Karpas-422 (cell line): ENCODE measurements at regions not wholly inside any gene's neighbourhood (a gene's known extent, or its start where the extent isn't known, plus 50 kb on each side); places are given as distances from the start of the nearest gene placed in this dataset.

Experiments
- DNase-seq: peaks from one replicate; pipeline ENCODE4 v3.0.0-alpha.2; 2015
- H2AFZ ChIP-seq: fragments of 200-600 bp; sonication (generic); 2 replicates; pipeline ENCODE4 v1.6.1; 2014; ENCODE audit warnings: antibody characterized with exemption, low read length, mixed read lengths
- H3K27ac ChIP-seq: fragments of 200-600 bp; sonication (generic); 2 replicates; pipeline ENCODE4 v1.5.1; 2014; ENCODE audit warnings: mild to moderate bottlenecking, low read length, moderate library complexity
- H3K27me3 ChIP-seq: fragments of 200-600 bp; sonication (generic); 2 replicates; pipeline ENCODE4 v1.6.1; 2014; ENCODE audit warnings: low read length, mixed read lengths
- H3K36me3 ChIP-seq: fragments of 200-600 bp; sonication (generic); 2 replicates; pipeline ENCODE4 v1.6.1; 2014; ENCODE audit warnings: low read length, mixed read lengths; ENCODE audit not compliant: insufficient read depth
- H3K4me1 ChIP-seq: fragments of 200-600 bp; sonication (generic); 2 replicates; pipeline ENCODE4 v1.6.1; 2014; ENCODE audit warnings: mild to moderate bottlenecking, low read length, mixed read lengths
- H3K4me2 ChIP-seq: fragments of 200-600 bp; sonication (generic); 2 replicates; pipeline ENCODE4 v1.6.1; 2014; ENCODE audit warnings: low read length, low read depth, mild to moderate bottlenecking; ENCODE audit not compliant: poor library complexity, severe bottlenecking
- H3K4me3 ChIP-seq: fragments of 200-600 bp; sonication (generic); 2 replicates; pipeline ENCODE4 v1.5.1; 2014; ENCODE audit warnings: mild to moderate bottlenecking, antibody characterized with exemption, low read length, mixed read lengths
- H3K79me2 ChIP-seq: fragments of 200-600 bp; sonication (generic); 2 replicates; pipeline ENCODE4 v1.6.1; 2014; ENCODE audit warnings: mild to moderate bottlenecking, low read length, mixed read lengths
- H3K9ac ChIP-seq: fragments of 200-600 bp; sonication (generic); 2 replicates; pipeline ENCODE4 v1.6.0; 2014; ENCODE audit warnings: low read length
- H3K9me2 ChIP-seq: fragments of 200-600 bp; sonication (generic), shearing (Covaris generic); replicated peaks from 2 replicates; pipeline ENCODE4 v1.6.0; 2014; ENCODE audit warnings: mild to moderate bottlenecking, low read length, moderate library complexity; ENCODE audit not compliant: insufficient read depth
- H3K9me3 ChIP-seq: fragments of 300-700, 200-600 bp; sonication (generic); 2 replicates; pipeline ENCODE4 v1.6.1; 2014; ENCODE audit warnings: low read length, mixed read lengths
- H4K20me1 ChIP-seq: fragments of 200-600 bp; sonication (generic); 2 replicates; pipeline ENCODE4 v1.6.1; 2014; ENCODE audit warnings: mild to moderate bottlenecking, antibody characterized with exemption, low read length, low read depth; ENCODE audit not compliant: insufficient read depth

GRCh38 chr13:106734198-106734597 lies 166.3 kb upstream of the ARGLU1 start:
- Histone ChIP-seq H3K9me3 (peaks cover 12% of the 10 kb centered on the region; the same call in 1 of the 2 replicates), H3K27me3 (no peaks in the 10 kb centered on the region), H3K27ac (no peak overlapping the region), H3K79me2 (no peaks in the 10 kb centered on the region), H2AFZ (no peak overlapping the region), H4K20me1 (no peaks in the 10 kb centered on the region), H3K4me1 (no peaks in the 10 kb centered on the region), H3K9me2 (no peaks in the 10 kb centered on the region), H3K4me3 (no peak overlapping the region), H3K9ac (no peak overlapping the region), H3K36me3 (no peaks in the 10 kb centered on the region), H3K4me2 (no peak overlapping the region)
- DNase-seq = no peak

GRCh38 chr13:106723036-106723435 lies 155.1 kb upstream of the ARGLU1 start:
- no peaks in the 10 kb centered on the region for H3K36me3 ChIP-seq
- no peak overlapping the region for H3K4me2 ChIP-seq
- H3K79me2 ChIP-seq = no peaks in the 10 kb centered on the region
- H3K4me1 ChIP-seq = no peaks in the 10 kb centered on the region
- H3K9me2 ChIP-seq = no peaks in the 10 kb centered on the region
- H3K27me3 ChIP-seq = no peaks in the 10 kb centered on the region
- no peaks in the 10 kb centered on the region for H4K20me1 ChIP-seq
- H3K9ac ChIP-seq = no peak overlapping the region
- DNase-seq = no peak
- no peak overlapping the region for H2AFZ ChIP-seq
- H3K27ac ChIP-seq = no peak overlapping the region
- 0 out of 2 replicates have a peak, but pooled peaks cover 3% of the 10 kb centered on the region for H3K9me3 ChIP-seq
- H3K4me3 ChIP-seq = no peak overlapping the region

GRCh38 chr13:106722620-106723019 lies 154.7 kb upstream of the ARGLU1 start:
- Histone ChIP-seq H3K9me2 (no peaks in the 10 kb centered on the region), H3K9me3 (0 out of 2 replicates have a peak, but pooled peaks cover 6% of the 10 kb centered on the region), H3K4me3 (no peak overlapping the region), H3K9ac (no peak overlapping the region), H3K4me2 (no peak overlapping the region), H4K20me1 (no peaks in the 10 kb centered on the region), H3K79me2 (no peaks in the 10 kb centered on the region), H2AFZ (no peak overlapping the region), H3K36me3 (no peaks in the 10 kb centered on the region), H3K27ac (no peak overlapping the region), H3K27me3 (no peaks in the 10 kb centered on the region), H3K4me1 (no peaks in the 10 kb centered on the region)
- DNase-seq = no peak

DNA sequence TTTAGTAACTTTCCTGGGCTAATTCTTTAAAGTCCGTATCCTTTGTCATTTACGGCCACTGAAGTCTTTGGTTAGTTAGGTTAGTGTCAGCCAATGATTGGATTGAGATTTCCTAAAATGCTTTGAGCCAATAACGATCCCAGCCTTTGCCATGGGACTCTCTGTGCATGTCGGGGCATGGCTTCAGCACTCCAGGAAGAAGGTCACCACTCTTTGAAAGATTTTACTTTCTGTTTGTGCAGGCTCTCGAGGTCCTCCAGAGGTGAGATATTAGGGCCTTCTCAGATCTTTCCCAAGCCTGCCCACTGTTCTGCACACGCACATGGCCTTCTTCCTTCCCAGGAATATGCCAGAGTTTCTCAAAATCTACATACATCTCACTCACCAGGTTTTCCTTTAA lies 153.7 kb upstream of the ARGLU1 start:
- H3K9me3 ChIP-seq = 0 out of 2 replicates have a peak, but pooled peaks cover 7% of the 10 kb centered on the region
- no peak overlapping the region for H2AFZ ChIP-seq
- H3K4me3 ChIP-seq = no peak overlapping the region
- H3K9me2 ChIP-seq = no peaks in the 10 kb centered on the region
- H3K9ac ChIP-seq = no peak overlapping the region
- H4K20me1 ChIP-seq = no peaks in the 10 kb centered on the region
- no peak for DNase-seq
- H3K79me2 ChIP-seq = no peaks in the 10 kb centered on the region
- no peak overlapping the region for H3K27ac ChIP-seq
- no peaks in the 10 kb centered on the region for H3K27me3 ChIP-seq
- no peak overlapping the region for H3K4me2 ChIP-seq
- H3K4me1 ChIP-seq = no peaks in the 10 kb centered on the region
- no peaks in the 10 kb centered on the region for H3K36me3 ChIP-seq

GRCh38 chr13:106714271-106714982 lies 146.5 kb upstream of the ARGLU1 start:
- Histone ChIP-seq H3K4me2 (no peak overlapping the region), H3K4me3 (no peak overlapping the region), H3K9ac (no peak overlapping the region)

GRCh38 chr13:106712381-106712780 lies 144.4 kb upstream of the ARGLU1 start:
- Histone ChIP-seq H4K20me1 (no peaks in the 10 kb centered on the region), H3K9ac (no peak overlapping the region), H3K4me3 (no peak overlapping the region), H3K27me3 (no peaks in the 10 kb centered on the region), H3K9me2 (no peaks in the 10 kb centered on the region), H3K4me1 (no peaks in the 10 kb centered on the region), H3K9me3 (no peaks in the 10 kb centered on the region), H3K4me2 (no peak overlapping the region), H2AFZ (no peak overlapping the region), H3K36me3 (no peaks in the 10 kb centered on the region), H3K27ac (no peak overlapping the region), H3K79me2 (no peaks in the 10 kb centered on the region)
- no peak for DNase-seq

More at GRCh38 chr13:106714271-106714982, 146.5 kb upstream of the ARGLU1 start:
- Histone ChIP-seq H3K4me1 (no peaks in the 10 kb centered on the region), H3K9me2 (no peaks in the 10 kb centered on the region), H3K27ac (no peak overlapping the region), H3K79me2 (no peaks in the 10 kb centered on the region), H3K9me3 (0 out of 2 replicates have a peak, but pooled peaks cover 3% of the 10 kb centered on the region), H3K36me3 (no peaks in the 10 kb centered on the region), H2AFZ (no peak overlapping the region), H4K20me1 (no peaks in the 10 kb centered on the region), H3K27me3 (no peaks in the 10 kb centered on the region)
- DNase-seq = no peak

- H3K9ac ChIP-seq = no peak overlapping the region
- no peaks in the 10 kb centered on the region; the same call in 1 of the 2 replicates for H3K27me3 ChIP-seq
- no peak overlapping the region for H3K27ac ChIP-seq
- DNase-seq = no peak
- no peak overlapping the region for H3K4me2 ChIP-seq
- H3K79me2 ChIP-seq = no peaks in the 10 kb centered on the region
- H3K9me3 ChIP-seq = no peaks in the 10 kb centered on the region
- H3K4me3 ChIP-seq = no peak overlapping the region
- no peaks in the 10 kb centered on the region for H3K4me1 ChIP-seq
- no peaks in the 10 kb centered on the region for H3K36me3 ChIP-seq
- no peaks in the 10 kb centered on the region for H4K20me1 ChIP-seq
- H3K9me2 ChIP-seq = no peaks in the 10 kb centered on the region
- H2AFZ ChIP-seq = no peak overlapping the region
Measured at GRCh38 chr13:106710266-106710665, 142.3 kb upstream of the ARGLU1 start.

DNA sequence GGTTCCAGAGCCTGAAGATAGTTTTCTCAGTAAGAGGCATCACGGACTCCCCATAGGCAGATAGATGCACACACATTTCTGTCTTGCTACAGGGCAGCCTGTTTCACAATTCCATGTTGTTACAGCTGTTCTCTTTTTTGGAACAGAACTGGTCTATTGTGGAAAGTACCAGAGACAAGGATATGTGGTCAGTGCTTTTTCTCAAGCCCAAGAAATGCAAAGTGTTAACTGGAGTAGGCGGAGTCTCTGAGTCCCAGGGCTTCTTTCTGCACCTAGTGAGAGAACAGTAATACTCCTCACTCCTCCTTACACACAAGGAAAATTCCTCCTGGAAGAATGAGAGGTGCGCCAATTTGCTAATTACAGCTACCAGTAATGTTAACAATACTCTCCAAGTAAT lies 141.6 kb upstream of the ARGLU1 start:
- Histone ChIP-seq H3K27ac (no peak overlapping the region), H4K20me1 (no peaks in the 10 kb centered on the region), H3K79me2 (no peaks in the 10 kb centered on the region), H3K9me2 (no peaks in the 10 kb centered on the region), H3K4me3 (no peak overlapping the region), H3K4me1 (no peaks in the 10 kb centered on the region), H3K9ac (no peak overlapping the region), H3K36me3 (no peaks in the 10 kb centered on the region), H2AFZ (no peak overlapping the region), H3K4me2 (no peak overlapping the region), H3K9me3 (no peaks in the 10 kb centered on the region), H3K27me3 (no peaks in the 10 kb centered on the region; the same call in 1 of the 2 replicates)
- DNase-seq = no peak
